Upper lobe of left lung (tissue), 4 donors: ENCODE measurements at regions not wholly inside any gene's neighbourhood (a gene's known extent, or its start where the extent isn't known, plus 50 kb on each side); places are given as distances from the start of the nearest gene placed in this dataset.

Source experiments
- CTCF ChIP-seq, 6 experiments: fragments of 450-650 bp in 4 of 6; fragments of 200-600 bp in 2 of 6; sonication (generic) in 2 of 6; IDR thresholded peaks; one replicate each; pipeline ENCODE4 v1.5.1; 2016 to 2019; ENCODE audit warnings: antibody characterized with exemption in 6 of 6
- EP300 ChIP-seq, 4 donors: sonication (generic); formaldehyde crosslinking; IDR thresholded peaks; one replicate each; pipeline ENCODE4 v1.5.1; 2017; ENCODE audit warnings: antibody characterized with exemption in 4 of 4, control low read depth in 2 of 4
- POLR2A ChIP-seq, 4 donors: fragments of 450-650 bp; IDR thresholded peaks; one replicate each; pipeline ENCODE4 v1.5.1; 2016 to 2017; ENCODE audit warnings: antibody characterized with exemption in 4 of 4, mild to moderate bottlenecking in 2 of 4

DNA sequence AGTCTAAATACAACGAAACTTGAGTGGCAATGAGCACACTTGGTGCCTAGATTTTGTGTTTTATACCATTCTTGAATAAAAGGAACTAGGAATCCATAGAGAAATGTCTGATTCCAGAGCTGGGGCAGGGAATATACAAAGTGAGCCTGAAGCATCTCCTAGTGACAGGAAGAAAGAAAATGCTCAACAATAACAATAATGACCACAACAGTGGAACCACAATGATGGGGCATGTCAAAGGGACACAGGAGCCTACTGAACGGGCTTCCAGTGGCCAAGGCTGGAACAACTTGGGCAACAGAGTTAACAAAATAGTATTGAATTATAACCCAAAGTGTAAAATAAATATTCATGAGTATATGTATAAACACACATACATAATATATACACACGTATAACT is 94.4 kb upstream of the ADCY1 start:
- no peak for TF ChIP-seq CTCF (IDR thresholded peaks at IDR 0.05)
- TF ChIP-seq POLR2A (IDR thresholded peaks at IDR 0.05) = no peak
- no peak for TF ChIP-seq EP300 (IDR thresholded peaks at IDR 0.05)
